ENCODE measurements at regions not wholly inside any gene's neighbourhood (a gene's known extent, or its start where the extent isn't known, plus 50 kb on each side); places are given as distances from the start of the nearest gene placed in this dataset.

DNA sequence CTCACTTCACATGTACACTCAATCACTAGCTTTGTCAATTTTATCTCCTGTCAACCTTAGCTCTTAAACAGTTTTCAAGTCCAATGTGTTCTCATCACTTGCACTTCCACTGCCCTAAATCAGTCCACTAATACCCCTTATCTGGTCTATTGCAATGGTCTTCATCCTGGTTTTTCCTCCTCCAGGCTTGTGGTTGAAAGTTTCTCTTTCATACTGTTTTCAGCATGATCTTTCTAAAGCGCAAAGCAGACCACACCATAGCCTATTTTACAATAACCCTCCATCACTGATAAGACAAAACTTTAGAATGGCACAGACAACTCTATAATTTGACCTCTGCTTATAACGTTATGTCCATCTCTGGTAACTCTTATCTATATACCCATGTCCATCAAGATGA, 62.0 kb upstream of the DDHD1 start:
- TF ChIP-seq, protein P1, sequence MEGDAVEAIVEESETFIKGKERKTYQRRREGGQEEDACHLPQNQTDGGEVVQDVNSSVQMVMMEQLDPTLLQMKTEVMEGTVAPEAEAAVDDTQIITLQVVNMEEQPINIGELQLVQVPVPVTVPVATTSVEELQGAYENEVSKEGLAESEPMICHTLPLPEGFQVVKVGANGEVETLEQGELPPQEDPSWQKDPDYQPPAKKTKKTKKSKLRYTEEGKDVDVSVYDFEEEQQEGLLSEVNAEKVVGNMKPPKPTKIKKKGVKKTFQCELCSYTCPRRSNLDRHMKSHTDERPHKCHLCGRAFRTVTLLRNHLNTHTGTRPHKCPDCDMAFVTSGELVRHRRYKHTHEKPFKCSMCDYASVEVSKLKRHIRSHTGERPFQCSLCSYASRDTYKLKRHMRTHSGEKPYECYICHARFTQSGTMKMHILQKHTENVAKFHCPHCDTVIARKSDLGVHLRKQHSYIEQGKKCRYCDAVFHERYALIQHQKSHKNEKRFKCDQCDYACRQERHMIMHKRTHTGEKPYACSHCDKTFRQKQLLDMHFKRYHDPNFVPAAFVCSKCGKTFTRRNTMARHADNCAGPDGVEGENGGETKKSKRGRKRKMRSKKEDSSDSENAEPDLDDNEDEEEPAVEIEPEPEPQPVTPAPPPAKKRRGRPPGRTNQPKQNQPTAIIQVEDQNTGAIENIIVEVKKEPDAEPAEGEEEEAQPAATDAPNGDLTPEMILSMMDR (IDR thresholded peaks at IDR 0.05; ENCODE audit: insufficient read depth, missing control alignments) = no peak
- FAIRE-seq (no peak), DNase-seq (ENCODE audit: insufficient read length, low spot score) (no peak)

DNA sequence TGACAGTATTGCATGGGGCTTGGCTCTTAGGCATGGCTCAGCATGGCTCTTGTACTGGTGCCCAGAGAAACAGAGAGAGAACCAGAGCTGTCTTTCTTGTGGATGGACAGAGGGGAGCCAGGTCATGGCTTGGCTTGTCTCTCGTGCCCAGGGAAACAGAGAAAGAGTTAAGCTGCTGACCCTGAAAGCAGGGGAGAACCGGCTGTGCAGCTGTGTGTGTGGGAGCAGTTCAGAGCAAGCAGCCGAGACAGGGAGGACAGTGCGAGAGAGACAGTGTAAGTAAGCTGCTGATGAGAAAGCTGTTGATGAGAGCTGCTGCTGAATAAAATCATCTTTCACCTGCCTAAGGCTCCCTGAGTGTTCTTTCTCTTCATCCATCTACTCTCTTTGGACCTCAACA, 61.3 kb upstream of the DDHD1 start:
- FAIRE-seq = no peak
- TF ChIP-seq, protein P1 (IDR thresholded peaks at IDR 0.05; ENCODE audit: insufficient read depth, missing control alignments) = no peak

DNA sequence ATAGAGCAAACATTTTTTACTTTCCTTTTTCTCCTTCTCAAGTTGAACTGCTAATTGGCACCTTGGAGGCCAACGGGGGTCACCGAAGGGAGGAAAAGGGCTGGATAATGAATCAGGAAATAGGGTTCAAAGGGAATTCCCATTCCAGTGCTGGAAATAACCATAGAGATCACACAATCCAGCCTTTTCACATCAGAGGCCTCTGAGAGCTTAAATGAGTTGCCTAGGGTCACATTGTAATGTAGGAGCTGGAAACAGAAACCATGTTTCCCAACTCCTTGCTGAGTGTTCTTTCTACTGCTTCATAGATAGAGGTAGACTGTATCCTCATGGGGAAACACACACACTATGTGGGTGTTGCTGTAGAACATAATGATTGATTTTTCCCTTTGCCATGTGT, 60.6 kb upstream of the DDHD1 start:
- FAIRE-seq (no peak), DNase-seq (ENCODE audit: insufficient read length, low spot score) (no peak)
- TF ChIP-seq, protein P1 (IDR thresholded peaks at IDR 0.05; ENCODE audit: insufficient read depth, missing control alignments) = no peak

More for the DNA sequence above, 61.3 kb upstream of the DDHD1 start:
- no peak for DNase-seq (ENCODE audit: insufficient read length, low spot score)

GRCh38 chr14:53209370-53209769, 56.2 kb upstream of the DDHD1 start:
- no peak for DNase-seq (ENCODE audit: insufficient read length, low spot score)
- FAIRE-seq = no peak
- TF ChIP-seq, protein P1 (IDR thresholded peaks at IDR 0.05; ENCODE audit: insufficient read depth, missing control alignments) = no peak

Data from D721Med (cell line).